Amniotic stem cell (primary cell): ENCODE measurements at regions not wholly inside any gene's neighbourhood (a gene's known extent, or its start where the extent isn't known, plus 50 kb on each side); places are given as distances from the start of the nearest gene placed in this dataset.
"Not testable (repeated sequence)": the region's sequence is repeated elsewhere in the genome, so short reads cannot be mapped to it uniquely, and the experiment has no call there.

Experiments used
- DNase-seq: peaks from one replicate; lab custom pipeline; 2025; lab: John Stamatoyannopoulos, UW

DNA sequence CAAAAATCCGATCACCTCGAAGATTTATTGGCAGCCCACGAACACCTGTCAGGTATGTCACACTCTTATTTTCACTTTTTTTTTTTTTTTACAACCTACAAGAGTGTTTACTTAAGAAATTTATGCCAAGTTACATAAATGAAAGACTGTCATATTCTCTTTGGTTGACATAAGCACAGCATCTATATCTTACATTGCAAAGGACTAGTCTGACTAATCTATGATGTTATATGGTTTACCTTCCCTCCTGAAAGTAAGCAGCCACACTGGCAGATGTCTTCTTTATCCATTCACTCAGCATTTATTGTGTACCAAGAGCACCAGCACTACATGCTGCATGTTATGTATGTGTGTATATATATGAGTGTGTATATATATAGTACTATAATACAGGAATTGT lies 156.3 kb downstream of the CDRT15L2 start:
- no peak for DNase-seq

DNA sequence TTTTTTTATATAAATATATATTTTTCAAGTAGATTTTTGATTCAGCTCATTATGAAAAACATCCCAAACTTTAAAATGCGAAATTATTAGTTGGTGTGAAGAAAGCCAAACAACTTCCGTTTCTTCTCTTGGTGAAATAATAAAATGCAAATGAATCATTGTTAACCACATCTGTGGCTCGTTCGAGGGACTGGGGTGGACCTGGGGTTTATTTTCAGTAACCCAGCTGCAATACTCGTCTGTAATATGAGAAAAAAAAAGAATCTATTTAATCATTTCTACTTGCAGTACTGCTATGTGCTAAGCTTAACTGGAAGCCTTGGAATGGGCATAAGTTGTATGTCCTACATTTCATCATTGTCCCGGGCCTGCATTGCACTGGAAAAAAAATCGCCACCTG lies 158.1 kb downstream of the CDRT15L2 start:
- DNase-seq, result not testable (repeated sequence)

DNA sequence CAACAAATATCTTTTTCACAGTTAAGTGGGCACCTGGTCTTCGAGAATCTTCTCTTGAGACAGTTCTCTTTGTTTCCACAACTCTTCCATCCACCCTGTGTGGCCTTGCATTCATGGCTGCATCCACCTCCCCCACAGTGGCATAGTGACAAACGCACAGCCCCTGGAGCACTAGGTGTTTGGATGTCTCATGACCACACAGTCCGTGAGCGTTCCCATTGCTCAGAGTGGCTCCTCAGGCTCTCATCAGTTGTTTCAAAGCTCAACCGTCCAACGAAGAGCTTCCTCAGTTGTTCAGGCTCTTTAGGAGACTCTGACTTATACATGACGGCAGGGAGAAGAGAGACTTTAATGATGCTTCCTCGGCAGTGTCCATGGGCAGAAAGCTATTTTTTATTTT lies 191.6 kb downstream of the CDRT15L2 start:
- no peak for DNase-seq

DNA sequence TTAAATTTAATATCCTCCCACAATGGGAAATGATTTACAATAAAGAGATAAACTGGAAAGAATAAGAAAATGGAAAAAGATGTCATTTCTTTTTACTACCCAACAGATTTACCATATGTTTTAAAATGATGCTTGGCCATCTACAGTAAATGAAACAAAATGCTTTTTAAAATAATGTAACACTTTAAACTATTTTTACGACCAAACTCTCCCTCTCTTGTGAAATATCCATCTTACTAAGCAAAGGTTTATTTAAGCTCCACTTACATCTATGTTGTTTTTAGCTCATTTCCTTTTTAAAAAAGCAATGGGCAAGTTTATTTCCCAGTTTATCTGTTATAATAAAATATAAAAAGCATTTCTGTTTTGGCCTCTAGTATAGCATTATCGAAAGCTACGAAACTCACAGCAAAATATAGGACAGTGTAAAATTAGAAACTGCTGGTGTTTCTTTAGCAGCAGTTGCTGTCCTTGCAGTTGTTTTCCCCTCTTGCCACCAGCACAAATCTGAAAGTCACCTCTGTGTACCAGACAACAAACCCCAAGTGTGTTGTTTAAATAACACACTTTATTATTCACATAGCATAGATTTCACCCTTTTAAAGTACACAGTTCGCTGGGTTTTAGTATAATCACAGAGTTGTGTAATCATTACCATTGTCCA lies 195.1 kb downstream of the CDRT15L2 start:
- DNase-seq, result no peak

DNA sequence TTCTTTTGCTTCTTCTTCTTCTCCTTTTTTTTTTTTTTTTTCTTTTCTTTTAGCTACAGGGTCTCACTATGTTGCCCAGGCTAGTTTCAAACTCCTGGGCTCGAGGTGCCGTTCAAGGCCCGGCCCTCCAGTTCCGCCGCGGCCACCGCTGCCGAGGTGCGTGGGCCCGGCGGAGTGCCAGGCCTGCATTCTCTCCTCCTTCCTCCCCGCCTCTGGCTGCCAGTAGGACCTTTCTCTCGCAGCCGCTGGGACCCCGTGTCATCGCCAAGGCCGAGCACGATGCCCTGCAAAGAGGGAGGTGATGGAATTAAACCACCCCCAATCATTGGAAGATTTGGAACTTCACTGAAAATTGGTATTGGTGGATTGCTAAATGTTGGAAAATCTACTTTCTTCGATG lies 195.8 kb downstream of the CDRT15L2 start:
- no peak for DNase-seq

DNA sequence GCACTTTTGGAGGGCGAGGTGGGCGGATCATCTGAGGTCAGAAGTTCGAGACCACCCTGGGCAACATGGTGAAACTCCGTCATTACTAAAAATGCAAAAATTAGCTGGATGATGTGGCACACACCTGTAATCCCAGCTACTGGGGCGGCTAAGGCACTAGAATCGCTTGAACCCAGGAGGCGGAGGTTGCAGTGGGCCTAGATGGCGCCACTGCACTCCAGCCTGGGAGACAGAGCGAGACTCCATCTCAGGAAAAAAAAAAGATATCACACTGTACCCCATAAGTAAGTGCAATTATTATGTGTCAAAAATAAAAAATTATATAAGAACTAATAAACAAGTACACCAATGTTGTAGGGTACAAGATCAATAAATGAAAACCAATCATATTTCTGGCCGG lies 200.0 kb downstream of the CDRT15L2 start:
- DNase-seq, result no peak

DNA sequence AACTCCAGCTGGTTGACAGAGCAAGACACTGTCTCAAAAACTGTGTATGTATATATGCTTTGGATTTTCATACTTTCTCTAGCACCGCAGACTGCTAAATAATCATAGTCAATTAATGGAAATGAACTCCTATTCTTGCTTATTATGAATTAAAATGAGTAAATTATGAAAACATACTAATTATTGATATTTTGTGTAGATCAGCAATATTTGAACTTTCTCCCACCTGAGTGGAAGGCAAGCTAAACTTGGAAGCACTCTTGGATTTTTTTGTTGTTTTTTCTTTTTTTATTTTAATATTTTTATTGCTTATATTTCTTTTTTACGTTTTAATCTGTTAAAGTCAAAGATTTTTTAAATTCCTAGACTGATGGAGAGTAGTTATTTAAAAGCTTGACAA lies 201.7 kb downstream of the CDRT15L2 start:
- no peak for DNase-seq

DNA sequence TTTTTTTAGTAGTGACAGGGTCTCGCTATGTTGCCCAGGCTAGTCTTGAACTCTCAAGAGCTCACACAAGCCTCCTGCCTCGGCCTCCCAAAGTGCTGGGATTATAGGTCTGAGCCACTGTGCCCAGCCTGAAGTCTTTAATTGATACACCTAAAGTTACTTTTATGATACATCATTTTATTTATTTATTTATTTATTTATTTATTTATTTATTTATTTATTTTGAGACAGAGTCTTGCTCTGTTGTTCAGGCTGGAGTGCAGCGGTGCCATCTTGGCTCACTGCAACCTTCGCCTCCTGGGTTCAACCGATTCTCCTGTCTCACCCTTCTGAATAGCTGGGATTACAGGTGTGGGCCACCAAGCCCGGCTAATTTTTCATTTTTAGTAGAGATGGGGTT lies 202.3 kb downstream of the CDRT15L2 start:
- DNase-seq, result not testable (repeated sequence)

DNA sequence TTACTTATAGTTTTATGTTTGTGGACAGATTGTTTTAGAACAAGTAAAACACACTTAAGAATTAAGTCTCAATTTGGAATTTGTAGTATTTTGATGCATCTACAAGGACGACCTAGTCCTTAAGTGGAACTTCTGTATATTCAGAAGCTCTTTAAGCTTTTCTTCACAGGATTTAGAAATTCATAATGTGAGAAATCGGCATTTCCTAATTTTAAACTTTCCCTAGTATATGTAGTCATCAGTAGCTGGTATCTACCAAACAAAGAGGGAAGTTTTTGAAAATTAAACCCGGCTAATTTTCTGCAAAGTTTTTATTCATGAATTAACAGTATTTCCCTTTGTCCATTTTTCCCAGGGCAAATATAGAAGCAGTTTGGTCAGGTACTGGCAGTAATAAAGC lies 203.6 kb downstream of the CDRT15L2 start:
- no peak for DNase-seq

DNA sequence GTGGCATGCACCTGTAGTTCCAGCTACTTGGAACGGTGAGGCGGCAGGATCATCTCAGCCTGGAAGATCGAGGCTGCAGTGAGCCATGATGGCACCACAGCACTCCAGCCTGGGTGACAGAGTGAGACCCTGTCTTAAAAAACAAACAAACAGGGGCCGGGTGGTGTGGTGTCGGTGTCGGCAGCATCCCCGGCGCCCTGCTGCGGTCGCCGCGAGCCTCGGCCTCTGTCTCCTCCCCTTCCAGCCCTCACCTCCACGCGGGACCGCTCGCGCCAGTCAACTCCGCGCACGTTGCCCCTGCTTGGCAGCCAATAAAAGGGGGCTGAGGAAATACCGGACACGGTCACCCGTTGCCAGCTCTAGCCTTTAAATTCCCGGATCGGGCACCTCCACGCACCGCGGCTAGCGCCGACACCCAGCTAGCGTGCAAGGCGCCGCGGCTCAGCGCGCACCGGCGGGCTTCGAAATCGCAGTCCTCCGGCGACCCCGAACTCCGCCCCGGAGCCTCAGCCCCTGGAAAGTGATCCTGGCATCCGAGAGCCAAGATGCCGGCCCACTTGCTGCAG lies 204.7 kb downstream of the CDRT15L2 start:
- DNase-seq, result no peak

DNA sequence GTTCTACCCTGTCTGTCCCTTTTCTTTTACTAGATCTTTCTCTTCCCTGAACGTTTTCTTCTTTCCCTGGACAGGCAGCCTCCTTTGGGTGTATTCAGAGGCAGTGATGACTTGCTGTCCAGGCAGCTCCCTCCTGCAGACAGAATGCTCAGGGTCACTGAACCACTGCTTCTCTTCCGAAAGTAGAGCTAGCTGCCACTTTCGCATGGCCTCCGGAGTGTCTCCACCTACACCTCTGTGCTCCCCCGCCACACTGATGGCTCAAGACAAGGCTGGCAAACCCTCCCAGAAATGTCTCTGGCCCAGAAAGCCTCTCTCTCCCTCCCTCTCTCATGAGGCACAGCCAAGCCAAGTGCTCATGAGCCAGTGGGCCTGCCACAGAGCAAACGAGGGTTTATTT lies 207.8 kb downstream of the CDRT15L2 start:
- no peak for DNase-seq

DNA sequence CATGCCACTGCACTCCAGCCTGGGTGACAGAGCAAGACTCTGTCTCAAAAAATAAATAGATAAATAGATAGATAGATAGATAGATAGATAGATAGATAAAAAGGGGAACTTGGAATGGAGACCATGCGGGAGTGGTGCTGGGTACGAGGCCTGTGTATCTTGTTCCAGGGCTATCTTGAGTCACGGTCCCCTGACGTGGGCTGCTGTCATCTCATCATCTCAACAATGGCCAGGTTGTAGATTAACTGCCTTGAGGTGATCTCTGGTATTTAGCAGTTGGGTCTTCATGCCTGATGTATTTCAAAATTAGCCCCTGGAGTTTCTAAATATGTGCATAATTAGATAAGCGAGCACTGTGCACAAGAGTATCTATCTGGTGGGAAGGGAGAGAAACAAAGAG lies 212.1 kb downstream of the CDRT15L2 start:
- no peak for DNase-seq

DNA sequence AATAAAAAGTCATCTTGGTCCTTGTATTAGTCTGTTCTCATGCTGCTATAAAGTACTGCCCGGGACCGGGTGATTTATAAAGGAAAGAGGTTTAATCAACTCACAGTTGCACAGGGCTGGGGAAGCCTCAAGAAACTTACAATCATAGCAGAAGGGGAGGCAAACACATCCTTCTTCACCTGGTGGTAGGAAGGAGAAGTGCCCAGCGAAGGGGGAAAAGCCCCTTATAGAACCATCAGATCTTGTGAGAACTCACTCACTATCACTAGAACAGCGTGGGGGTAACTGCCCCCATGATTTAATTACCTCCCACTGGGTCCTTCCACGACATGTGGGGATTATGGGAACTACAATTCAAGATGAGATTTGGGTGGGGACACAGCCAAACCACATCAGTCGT lies 215.0 kb downstream of the CDRT15L2 start:
- not testable (repeated sequence) for DNase-seq

DNA sequence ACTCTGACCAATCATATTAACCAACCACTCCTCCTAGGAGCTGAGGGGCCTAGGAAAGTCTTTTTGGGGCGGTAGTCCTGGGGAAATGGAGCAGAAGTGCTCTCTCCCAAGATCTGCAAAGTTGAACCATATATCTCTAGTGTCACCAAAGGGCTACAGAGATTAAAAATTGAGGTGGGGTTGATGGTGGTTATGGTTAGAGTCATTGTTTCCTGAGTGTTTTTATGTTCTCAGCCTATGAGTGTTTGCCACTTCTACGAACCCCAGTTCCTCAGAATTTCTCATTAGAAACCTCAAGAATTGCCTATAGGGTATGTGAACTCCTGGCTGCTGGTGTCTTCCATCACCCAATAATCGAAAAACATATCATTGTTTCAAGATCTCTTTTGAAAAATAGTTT lies 217.8 kb downstream of the CDRT15L2 start:
- no peak for DNase-seq

DNA sequence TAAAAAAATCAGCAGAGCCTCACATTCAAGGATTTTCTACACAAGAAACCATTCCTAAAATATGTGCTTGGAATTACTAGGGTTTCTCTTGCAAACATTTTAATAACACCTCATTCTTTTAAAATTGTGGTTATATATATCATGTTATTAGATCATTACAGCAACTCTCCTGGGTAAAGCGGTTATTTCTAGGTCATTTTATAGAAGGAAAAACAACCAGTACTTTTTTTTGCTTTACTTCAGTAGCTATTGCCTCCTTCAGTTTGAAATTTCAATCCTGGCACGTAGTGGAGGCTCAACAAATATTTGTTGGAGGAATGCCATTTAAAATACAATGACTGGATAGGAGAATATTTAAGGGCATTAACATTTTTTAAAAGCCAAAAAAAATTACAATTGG lies 220.6 kb downstream of the CDRT15L2 start:
- DNase-seq, result no peak

DNA sequence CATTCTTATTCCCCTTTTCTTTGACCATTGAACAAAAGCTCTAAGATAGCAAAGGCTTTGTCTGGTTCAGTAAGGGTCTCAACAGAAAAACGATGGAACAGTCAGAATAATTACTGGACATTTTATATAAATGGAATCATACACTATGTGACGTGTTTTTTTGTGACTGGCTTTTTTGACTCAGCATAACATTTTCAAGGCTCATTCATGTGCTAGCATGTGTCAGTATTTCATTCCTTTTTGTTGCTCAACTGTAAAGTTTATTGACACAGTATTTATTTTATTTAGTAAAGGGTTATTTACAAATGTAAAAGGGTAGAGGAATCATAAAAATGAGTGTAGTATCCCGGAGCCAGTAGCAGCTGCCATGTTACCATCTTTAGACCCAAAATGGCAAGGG lies 226.2 kb downstream of the CDRT15L2 start:
- DNase-seq, result no peak

DNA sequence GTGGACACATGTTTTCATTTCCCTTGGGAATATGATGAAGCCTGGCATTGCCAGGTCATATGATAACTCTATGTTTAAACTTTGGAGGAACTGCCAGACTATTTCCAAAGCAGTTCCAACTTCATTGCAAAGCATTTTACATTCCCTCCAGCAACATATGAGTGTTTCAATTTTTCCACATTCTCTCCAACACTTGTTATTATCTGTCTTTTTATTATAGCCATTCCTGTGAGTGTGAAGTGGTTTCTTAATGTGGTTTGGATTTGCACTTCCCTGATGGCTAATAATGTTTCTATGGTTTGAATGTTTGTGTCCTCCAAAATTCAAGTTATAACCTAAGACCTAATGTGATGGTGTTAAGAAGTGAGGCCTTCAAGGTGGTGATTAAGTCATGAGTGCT lies 228.0 kb downstream of the CDRT15L2 start:
- not testable (repeated sequence) for DNase-seq

DNA sequence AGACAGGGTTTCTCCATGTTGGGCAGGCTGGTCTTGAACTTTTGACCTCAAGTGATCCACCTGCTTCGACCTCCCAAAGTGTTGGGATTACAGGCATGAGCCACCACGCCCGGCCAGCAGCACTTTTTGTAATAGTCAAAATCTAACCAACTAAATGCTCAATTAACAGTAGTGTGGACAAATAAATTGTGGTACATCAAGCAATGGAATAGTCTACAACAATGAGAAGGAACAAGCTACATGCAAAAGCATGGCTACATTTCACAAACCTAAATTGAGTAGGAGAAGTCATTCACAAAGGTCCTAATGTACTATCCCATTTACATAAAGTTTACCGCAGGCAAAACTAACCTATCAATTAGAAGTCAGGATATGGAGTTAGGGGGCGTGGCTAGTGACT lies 227.4 kb downstream of the USP22 start:
- not testable (repeated sequence) for DNase-seq

DNA sequence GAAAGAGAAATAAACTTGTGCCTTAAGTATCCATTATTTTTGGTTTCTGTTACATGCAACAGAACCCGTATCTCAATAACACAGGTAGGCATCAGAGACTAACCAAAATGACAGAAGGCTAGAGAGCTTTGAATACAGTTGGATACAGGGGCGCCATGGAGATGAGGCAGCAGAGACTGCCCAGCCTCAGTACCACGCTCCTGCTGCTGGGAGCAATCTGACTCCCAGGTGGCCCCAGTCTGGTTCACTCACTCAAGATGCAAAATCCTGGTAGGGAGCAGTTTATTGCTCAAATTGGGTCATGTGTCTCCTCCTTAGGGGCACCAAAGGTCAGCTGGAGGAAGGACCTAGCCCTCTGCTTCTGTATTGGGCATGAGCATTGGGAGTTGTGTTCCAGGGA lies 218.9 kb downstream of the USP22 start:
- no peak for DNase-seq

DNA sequence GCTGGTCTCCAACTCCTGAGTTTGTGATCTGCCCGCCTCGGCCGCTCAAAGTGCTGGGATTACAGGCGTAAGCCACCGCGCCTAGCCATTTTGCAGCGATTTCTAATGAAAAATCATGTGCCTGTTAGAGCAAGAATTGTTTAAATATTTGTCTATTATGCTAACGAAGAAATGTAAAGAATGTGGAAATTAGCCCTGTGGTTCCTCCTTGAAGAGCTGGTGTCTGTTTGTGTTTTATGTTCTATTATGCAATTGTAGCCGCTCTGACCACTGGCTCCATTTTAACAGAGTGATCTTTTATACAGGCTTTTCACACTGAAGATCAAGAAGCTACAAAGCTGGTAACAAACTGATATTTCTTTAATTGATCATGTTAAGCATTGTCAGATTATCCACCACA lies 217.3 kb downstream of the USP22 start:
- no peak for DNase-seq

DNA sequence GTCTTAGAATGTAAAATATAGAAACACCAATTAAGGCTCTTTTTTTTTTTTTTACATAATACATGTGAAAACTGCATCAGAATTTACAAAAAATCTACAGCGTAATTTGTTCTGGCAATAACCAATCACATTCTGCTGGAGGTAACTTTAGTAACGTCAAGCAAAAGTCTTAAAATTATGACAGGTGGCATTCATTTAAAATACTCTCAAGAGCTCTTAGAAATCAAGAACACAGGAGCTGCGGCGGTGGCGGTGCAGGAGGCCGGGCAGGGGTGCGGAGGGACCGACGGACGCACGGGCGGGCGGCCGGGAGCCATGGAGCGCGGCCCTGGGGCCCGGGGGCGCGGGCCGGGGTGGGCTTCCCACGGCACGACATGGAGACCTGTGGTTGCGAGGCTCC lies 202.4 kb downstream of the USP22 start:
- not testable (repeated sequence) for DNase-seq

DNA sequence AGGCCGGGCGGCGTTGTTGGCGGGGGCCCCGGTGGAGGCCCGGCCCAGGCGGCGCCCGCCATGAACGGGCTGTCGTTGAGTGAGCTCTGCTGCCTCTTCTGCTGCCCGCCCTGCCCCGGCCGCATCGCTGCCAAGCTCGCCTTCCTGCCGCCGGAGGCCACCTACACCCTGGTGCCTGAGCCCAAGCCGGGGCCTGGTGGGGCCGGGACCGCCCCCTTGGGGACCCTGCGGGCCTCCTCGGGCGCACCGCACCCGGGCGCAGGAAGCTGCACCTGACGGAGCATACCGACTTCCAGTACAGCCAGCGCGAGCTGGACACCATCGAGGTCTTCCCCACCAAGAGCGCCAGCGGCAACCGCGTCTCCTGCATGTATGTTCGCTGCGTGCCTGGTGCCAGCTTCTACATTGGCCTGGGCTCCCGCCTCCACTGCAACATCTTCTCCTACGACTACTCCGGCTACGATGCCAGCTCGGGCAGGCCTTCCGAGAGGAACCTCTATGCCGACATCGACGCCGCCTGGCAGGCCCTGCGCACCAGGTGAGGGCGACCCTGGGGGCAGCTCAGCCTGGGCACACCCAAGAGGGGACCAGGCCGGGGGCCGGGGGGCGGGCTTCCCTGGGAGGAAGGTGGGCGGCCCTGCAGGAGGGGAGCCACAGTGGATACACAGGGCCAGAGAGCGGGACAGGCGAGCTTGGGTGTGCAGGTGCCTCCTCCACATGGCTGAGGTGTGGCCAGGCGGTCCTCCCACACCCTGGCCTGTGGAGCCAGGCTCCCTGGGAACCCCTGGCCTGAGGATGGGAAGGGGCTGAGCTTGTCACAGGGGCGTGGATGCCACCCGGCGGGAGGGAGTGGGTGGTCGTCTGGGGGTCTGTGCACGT lies 201.6 kb downstream of the USP22 start:
- DNase-seq, result not testable (repeated sequence)

DNA sequence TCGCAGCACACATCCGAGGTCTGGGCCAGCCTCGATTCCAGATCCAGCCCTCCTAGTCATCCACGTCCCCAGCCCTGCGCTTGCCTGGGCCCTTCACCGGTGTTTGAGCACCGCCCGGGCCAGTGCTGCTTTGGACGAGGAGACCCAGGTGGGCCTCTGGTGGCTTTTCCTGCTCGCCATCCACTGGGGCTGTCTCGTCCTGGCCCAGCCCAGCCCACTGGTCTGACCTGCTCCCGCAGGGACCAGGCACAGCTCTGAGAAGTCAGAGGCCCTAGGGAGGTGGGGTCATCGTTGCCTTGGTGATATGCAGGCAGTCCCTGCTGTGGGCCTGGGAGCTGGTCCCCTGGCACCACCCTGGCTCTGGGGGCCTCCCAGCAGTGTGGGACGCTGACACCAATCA lies 200.8 kb downstream of the USP22 start:
- DNase-seq, result not testable (repeated sequence)
